ENCODE measurements at regions not wholly inside any gene's neighbourhood (a gene's known extent, or its start where the extent isn't known, plus 50 kb on each side); places are given as distances from the start of the nearest gene placed in this dataset.
A peak's percentile ranks its signal among the peaks of the same experiment; 100 is the strongest.

DNA sequence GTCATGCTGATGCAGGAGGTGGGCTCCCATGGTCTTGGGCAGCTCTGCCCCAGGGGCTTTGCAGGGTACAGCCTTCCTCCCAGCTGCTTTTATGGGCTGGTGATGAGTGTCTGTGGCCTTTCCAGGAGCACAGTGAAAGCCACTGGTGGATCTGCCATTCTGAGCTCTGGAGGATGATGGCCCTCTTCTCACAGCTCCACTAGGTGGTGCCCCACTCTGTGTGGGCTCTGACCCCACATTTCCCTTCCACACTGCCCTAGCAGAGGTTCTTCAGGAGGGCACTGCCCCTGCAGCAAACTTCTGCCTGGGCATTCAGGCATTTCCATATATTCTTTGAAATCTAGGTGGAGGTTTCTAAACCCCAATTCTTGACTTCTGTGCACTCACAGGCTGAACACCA, 1188.6 kb downstream of the MRPL39 start:
- TF ChIP-seq POLR2A (IDR thresholded peaks at IDR 0.05) (no peak), CTCF (IDR thresholded peaks at IDR 0.05) (no peak)
- H3K4me3 ChIP-seq: no peak overlapping the region
- no peaks in the 10 kb centered on the region for H3K9me3 ChIP-seq
- ATAC-seq (no peak), DNase-seq (no peak)
- no peaks in the 10 kb centered on the region for H3K36me3 ChIP-seq
- no peaks in the 10 kb centered on the region for H3K4me1 ChIP-seq
- H3K27ac ChIP-seq: no peak overlapping the region
- intact Hi-C loops (cut with DNase I): no loop called here
- no peaks in the 10 kb centered on the region for H3K27me3 ChIP-seq

GRCh38 chr21:24411429-24411828, 1195.9 kb downstream of the MRPL39 start:
- DNase-seq: no peak
- intact Hi-C loops (cut with DNase I): no loop called here
- Histone ChIP-seq H3K9me3 (no peaks in the 10 kb centered on the region), H3K27ac (no peak overlapping the region), H3K4me3 (no peak overlapping the region), H3K27me3 (no peaks in the 10 kb centered on the region), H3K4me1 (no peaks in the 10 kb centered on the region), H3K36me3 (no peaks in the 10 kb centered on the region)
- no peak for ATAC-seq
- TF ChIP-seq POLR2A (IDR thresholded peaks at IDR 0.05): no peak
- TF ChIP-seq CTCF (IDR thresholded peaks at IDR 0.05): no peak

DNA sequence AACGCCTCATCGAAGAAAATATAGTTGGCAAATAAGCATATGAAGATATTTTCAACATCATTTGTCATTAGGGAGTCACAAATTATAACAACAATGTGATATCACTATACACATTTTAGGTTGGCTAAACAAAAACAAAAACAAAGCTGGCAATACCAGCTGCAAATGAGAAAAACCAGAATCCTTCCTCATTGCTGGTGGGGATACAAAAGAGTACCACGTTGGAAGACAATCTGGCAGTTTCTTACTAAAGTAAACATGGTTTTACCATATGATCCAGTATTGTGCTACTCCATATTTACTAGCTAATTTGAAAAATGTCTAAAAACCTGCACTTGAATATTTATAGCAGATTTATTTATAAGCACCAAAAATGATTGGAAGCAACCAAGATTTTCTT, 1204.1 kb downstream of the MRPL39 start:
- 57% methylated on average over 3 of the region's 3 CpGs for WGBS (ENCODE audit: insufficient coverage, low coverage, low lambda C conversion rate, missing lambda C conversion rate)
- intact Hi-C loops (cut with DNase I): no loop called here
- H3K4me1 ChIP-seq: no peaks in the 10 kb centered on the region
- no peaks in the 10 kb centered on the region for H3K36me3 ChIP-seq
- DNase-seq (no peak), ATAC-seq (no peak)
- H3K4me3 ChIP-seq: no peak overlapping the region
- H3K27ac ChIP-seq: no peak overlapping the region
- TF ChIP-seq POLR2A (IDR thresholded peaks at IDR 0.05) (no peak), CTCF (IDR thresholded peaks at IDR 0.05) (no peak)
- no peaks in the 10 kb centered on the region for H3K9me3 ChIP-seq
- H3K27me3 ChIP-seq: no peaks in the 10 kb centered on the region

DNA sequence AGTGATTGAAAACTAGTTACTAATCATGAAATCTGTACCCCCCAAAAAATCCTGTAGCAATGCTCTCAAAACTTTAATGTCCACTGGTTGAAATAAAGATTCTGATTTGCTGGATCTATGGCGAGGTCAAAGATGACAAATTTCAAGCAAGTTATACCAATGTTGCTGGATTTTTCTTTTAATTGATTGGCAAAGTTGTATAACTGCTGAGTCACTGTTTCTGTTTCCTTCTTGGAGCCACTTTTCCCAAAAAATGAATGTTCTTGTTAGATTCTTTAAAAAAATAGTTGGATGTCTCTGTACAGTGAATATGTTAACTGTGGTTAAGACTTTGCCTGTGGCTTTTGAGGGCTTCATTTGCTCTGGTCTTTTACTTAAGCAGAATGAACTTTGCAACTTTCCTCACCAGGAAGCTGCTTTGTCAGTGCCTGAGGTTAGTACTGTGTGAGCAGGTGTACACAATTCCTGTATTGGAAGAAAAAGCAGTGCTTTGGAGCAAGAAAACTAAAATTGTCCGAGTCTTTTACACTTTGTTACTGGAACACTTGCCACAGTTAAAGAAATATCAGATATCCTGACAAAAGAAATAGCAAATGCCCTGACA, 1211.9 kb downstream of the MRPL39 start:
- H3K4me1 ChIP-seq: no peaks in the 10 kb centered on the region
- no peaks in the 10 kb centered on the region for H3K36me3 ChIP-seq
- intact Hi-C loops (cut with DNase I): no loop called here
- no peak overlapping the region for H3K4me3 ChIP-seq
- H3K9me3 ChIP-seq: no peaks in the 10 kb centered on the region
- peak in 2 of 4 donors; percentile 52 to 62 for ATAC-seq
- WGBS (ENCODE audit: insufficient coverage, low coverage, low lambda C conversion rate, missing lambda C conversion rate): 21% methylated on average over 2 of the region's 2 CpGs
- DNase-seq: no peak
- no peaks in the 10 kb centered on the region for H3K27me3 ChIP-seq
- H3K27ac ChIP-seq: no peak overlapping the region
- TF ChIP-seq CTCF (IDR thresholded peaks at IDR 0.05): no peak
- no peak for TF ChIP-seq POLR2A (IDR thresholded peaks at IDR 0.05)

- intact Hi-C loops (cut with DNase I): no loop called here
- Histone ChIP-seq H3K4me1 (no peaks in the 10 kb centered on the region), H3K27me3 (no peaks in the 10 kb centered on the region), H3K9me3 (no peaks in the 10 kb centered on the region), H3K4me3 (no peak overlapping the region), H3K27ac (no peak overlapping the region), H3K36me3 (no peaks in the 10 kb centered on the region)
- DNase-seq (no peak), ATAC-seq (no peak)
- 44% methylated on average over 3 of the region's 3 CpGs for WGBS (ENCODE audit: insufficient coverage, low coverage, low lambda C conversion rate, missing lambda C conversion rate)
- TF ChIP-seq CTCF (IDR thresholded peaks at IDR 0.05): no peak
- TF ChIP-seq POLR2A (IDR thresholded peaks at IDR 0.05): no peak
Measured at GRCh38 chr21:24375201-24375600, 1232.1 kb downstream of the MRPL39 start.
